HUES6 (cell line): ENCODE measurements at regions not wholly inside any gene's neighbourhood (a gene's known extent, or its start where the extent isn't known, plus 50 kb on each side); places are given as distances from the start of the nearest gene placed in this dataset.

Experiments used
- H3K27ac ChIP-seq: 2 replicates; pipeline ENCODE4 v1.7.0; 2013; ENCODE audit warnings: low read depth, mild to moderate bottlenecking, low read length, inconsistent platforms
- H3K27me3 ChIP-seq: 2 replicates; pipeline ENCODE4 v1.6.1; 2013; ENCODE audit warnings: low read length; ENCODE audit not compliant: control insufficient read depth, insufficient read depth
- H3K36me3 ChIP-seq: 2 replicates; pipeline ENCODE4 v1.6.1; 2013; ENCODE audit warnings: low read length; ENCODE audit not compliant: control insufficient read depth, insufficient read depth
- H3K4me1 ChIP-seq: 2 replicates; pipeline ENCODE4 v1.6.1; 2013; ENCODE audit warnings: low read length; ENCODE audit not compliant: control insufficient read depth, insufficient read depth
- H3K4me3 ChIP-seq: 2 replicates; pipeline ENCODE4 v1.5.1; 2013; ENCODE audit warnings: low read depth, low read length
- H3K9ac ChIP-seq: one replicate; pipeline ENCODE4 v1.6.1; 2013; ENCODE audit warnings: mild to moderate bottlenecking, low read length
- H3K9me3 ChIP-seq: 2 replicates; pipeline ENCODE4 v1.6.1; 2013; ENCODE audit warnings: low read depth, low read length; ENCODE audit not compliant: control insufficient read depth, insufficient read depth

- Histone ChIP-seq H3K27ac (no peak overlapping the region), H3K9me3 (peaks cover 2% of the 10 kb centered on the region; the same call in 1 of the 2 replicates), H3K27me3 (no peaks in the 10 kb centered on the region), H3K4me1 (peaks cover 4% of the 10 kb centered on the region; the same call in 1 of the 2 replicates), H3K9ac (no peak overlapping the region), H3K36me3 (no peaks in the 10 kb centered on the region), H3K4me3 (no peak overlapping the region)
Measured at GRCh38 chr2:173468266-173468793, 113.7 kb downstream of the CDCA7 start.

GRCh38 chr2:173472112-173472511, 117.4 kb downstream of the CDCA7 start:
- Histone ChIP-seq H3K27ac (no peak overlapping the region), H3K4me1 (no peaks in the 10 kb centered on the region), H3K36me3 (no peaks in the 10 kb centered on the region)

DNA sequence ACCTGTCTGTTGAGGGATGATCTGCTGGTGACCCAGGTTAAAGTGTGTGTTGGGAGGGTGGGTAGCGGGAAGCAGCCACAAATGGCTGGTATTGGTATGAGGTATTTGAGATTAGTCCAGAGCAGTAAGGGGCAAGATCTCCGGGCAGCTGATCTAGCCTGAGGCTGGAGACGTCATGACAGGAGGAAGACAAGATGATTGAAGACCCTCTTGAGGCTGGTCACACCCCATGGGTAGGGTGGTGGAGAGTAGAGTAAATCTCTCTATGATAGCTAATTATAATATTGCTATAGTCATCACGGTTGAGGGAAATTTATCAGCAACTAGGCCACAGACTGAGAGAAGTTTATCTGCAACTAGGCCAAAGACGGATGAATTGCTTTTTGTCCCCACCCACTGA, 128.5 kb downstream of the CDCA7 start:
- no peak overlapping the region for H3K27ac ChIP-seq
- H3K4me3 ChIP-seq: no peak overlapping the region
- no peaks in the 10 kb centered on the region for H3K4me1 ChIP-seq
- H3K9me3 ChIP-seq: no peaks in the 10 kb centered on the region
- H3K36me3 ChIP-seq: no peaks in the 10 kb centered on the region
- H3K27me3 ChIP-seq: no peaks in the 10 kb centered on the region
- no peak overlapping the region for H3K9ac ChIP-seq

More at GRCh38 chr2:173472112-173472511, 117.4 kb downstream of the CDCA7 start:
- Histone ChIP-seq H3K9ac (no peak overlapping the region), H3K9me3 (peaks cover 2% of the 10 kb centered on the region; the same call in 1 of the 2 replicates), H3K27me3 (no peaks in the 10 kb centered on the region), H3K4me3 (no peak overlapping the region)

GRCh38 chr2:173488861-173489260, 134.2 kb downstream of the CDCA7 start:
- H3K4me3 ChIP-seq: no peak overlapping the region
- H3K4me1 ChIP-seq: no peaks in the 10 kb centered on the region
- H3K27me3 ChIP-seq: no peaks in the 10 kb centered on the region
- no peaks in the 10 kb centered on the region for H3K36me3 ChIP-seq
- no peaks in the 10 kb centered on the region for H3K9me3 ChIP-seq
- no peak overlapping the region for H3K9ac ChIP-seq
- no peak overlapping the region for H3K27ac ChIP-seq

DNA sequence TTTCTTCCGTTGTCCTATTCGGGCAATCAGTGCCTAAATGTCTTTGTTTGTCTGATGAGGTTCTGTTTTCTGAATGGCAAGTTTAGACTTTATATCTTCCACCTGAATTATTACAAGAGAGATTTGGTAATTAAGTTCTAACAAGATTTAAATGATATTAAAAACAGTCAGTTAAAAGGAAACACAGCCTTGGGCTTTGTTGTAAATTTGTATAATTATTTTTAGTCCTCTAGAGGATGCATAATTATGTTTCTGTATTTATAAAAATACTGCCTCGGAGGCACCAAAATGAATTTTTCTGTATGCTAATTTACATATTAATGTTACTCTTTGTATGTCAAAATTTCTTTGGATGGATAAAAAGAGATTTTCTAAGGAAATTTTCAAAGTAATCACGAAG, 136.7 kb downstream of the CDCA7 start:
- no peaks in the 10 kb centered on the region for H3K36me3 ChIP-seq

GRCh38 chr2:173493874-173494273, 139.2 kb downstream of the CDCA7 start:
- Histone ChIP-seq H3K27me3 (no peaks in the 10 kb centered on the region), H3K27ac (no peak overlapping the region), H3K9me3 (no peaks in the 10 kb centered on the region), H3K4me1 (no peaks in the 10 kb centered on the region), H3K9ac (no peak overlapping the region), H3K4me3 (no peak overlapping the region), H3K36me3 (no peaks in the 10 kb centered on the region)

More for the DNA sequence above, 136.7 kb downstream of the CDCA7 start:
- no peaks in the 10 kb centered on the region for H3K27me3 ChIP-seq
- no peak overlapping the region for H3K27ac ChIP-seq
- no peak overlapping the region for H3K9ac ChIP-seq
- no peaks in the 10 kb centered on the region for H3K9me3 ChIP-seq
- H3K4me1 ChIP-seq: no peaks in the 10 kb centered on the region
- no peak overlapping the region for H3K4me3 ChIP-seq

DNA sequence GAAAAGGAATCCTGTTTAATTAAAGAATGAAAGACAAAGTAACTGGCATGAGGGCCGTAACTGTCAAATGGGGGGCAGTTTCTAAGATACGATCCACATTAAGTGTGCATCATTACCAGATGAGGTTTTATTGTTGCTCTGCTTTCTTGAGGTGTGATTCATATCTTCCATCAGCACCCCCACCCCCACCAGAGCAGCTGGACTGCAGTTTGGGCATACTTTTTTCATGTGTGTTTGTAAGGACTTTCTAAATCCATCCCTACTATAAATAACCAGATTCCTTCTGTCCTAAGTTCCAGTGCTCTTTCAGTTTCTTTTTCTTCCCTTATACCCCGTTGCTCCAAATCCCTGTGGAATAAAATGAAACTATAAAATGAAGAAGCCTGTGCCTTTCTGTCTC, 142.1 kb downstream of the CDCA7 start:
- Histone ChIP-seq H3K4me3 (no peak overlapping the region), H3K27me3 (no peaks in the 10 kb centered on the region), H3K9me3 (0 out of 2 replicates have a peak, but pooled peaks cover 4% of the 10 kb centered on the region), H3K9ac (no peak overlapping the region), H3K27ac (no peak overlapping the region), H3K36me3 (no peaks in the 10 kb centered on the region), H3K4me1 (no peaks in the 10 kb centered on the region)

GRCh38 chr2:173500953-173501352, 146.3 kb downstream of the CDCA7 start:
- H3K27ac ChIP-seq: no peak overlapping the region
- peaks cover 9% of the 10 kb centered on the region; the same call in 1 of the 2 replicates for H3K9me3 ChIP-seq
- H3K4me1 ChIP-seq: no peaks in the 10 kb centered on the region
- no peaks in the 10 kb centered on the region for H3K27me3 ChIP-seq
- no peaks in the 10 kb centered on the region for H3K36me3 ChIP-seq
- no peak overlapping the region for H3K4me3 ChIP-seq
- no peak overlapping the region for H3K9ac ChIP-seq

GRCh38 chr2:173502296-173502695, 147.6 kb downstream of the CDCA7 start:
- H3K4me3 ChIP-seq: no peak overlapping the region
- H3K4me1 ChIP-seq: no peaks in the 10 kb centered on the region
- H3K27ac ChIP-seq: no peak overlapping the region
- H3K9ac ChIP-seq: no peak overlapping the region
- H3K36me3 ChIP-seq: no peaks in the 10 kb centered on the region
- H3K27me3 ChIP-seq: no peaks in the 10 kb centered on the region
- H3K9me3 ChIP-seq: peaks cover 9% of the 10 kb centered on the region; the same call in 1 of the 2 replicates

- Histone ChIP-seq H3K36me3 (no peaks in the 10 kb centered on the region), H3K27ac (no peak overlapping the region), H3K4me3 (no peak overlapping the region), H3K27me3 (no peaks in the 10 kb centered on the region; the same call in 1 of the 2 replicates), H3K9ac (no peak overlapping the region), H3K4me1 (no peaks in the 10 kb centered on the region), H3K9me3 (0 out of 2 replicates have a peak, but pooled peaks cover 6% of the 10 kb centered on the region)
Measured at GRCh38 chr2:173511357-173511756, 156.7 kb downstream of the CDCA7 start.

DNA sequence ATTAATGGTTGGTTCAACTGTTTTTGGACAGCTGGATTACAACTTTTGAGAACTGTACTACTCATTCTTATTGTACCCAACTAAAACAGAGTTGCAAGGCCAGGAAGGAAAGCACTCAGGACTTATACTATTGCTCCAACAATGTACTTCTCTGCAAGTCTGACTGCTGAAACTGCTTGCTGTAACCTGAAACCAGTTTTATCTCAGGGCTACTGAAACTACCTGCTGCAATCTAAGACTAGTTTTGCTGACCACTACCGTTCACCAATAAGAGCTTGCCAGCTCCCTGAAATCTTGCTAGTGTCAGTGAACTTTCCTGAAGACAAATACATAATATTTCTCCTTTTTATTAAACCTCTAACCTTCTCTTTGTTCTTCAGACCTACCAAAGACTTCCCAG, 157.3 kb downstream of the CDCA7 start:
- Histone ChIP-seq H3K4me1 (no peaks in the 10 kb centered on the region), H3K9ac (no peak overlapping the region), H3K36me3 (no peaks in the 10 kb centered on the region), H3K27ac (no peak overlapping the region), H3K9me3 (0 out of 2 replicates have a peak, but pooled peaks cover 6% of the 10 kb centered on the region), H3K27me3 (no peaks in the 10 kb centered on the region; the same call in 1 of the 2 replicates), H3K4me3 (no peak overlapping the region)
